Loucy (cell line): ENCODE measurements at regions not wholly inside any gene's neighbourhood (a gene's known extent, or its start where the extent isn't known, plus 50 kb on each side); places are given as distances from the start of the nearest gene placed in this dataset.

Experiments used
- H2AFZ ChIP-seq: fragments of 200-600 bp; sonication (generic); 2 replicates; pipeline ENCODE4 v1.6.0; 2016; ENCODE audit warnings: antibody characterized with exemption, mild to moderate bottlenecking, low read length, moderate library complexity
- H3F3A ChIP-seq: fragments of 200-600 bp; 2 replicates; pipeline ENCODE4 v1.6.0; 2016; ENCODE audit warnings: antibody characterized with exemption, low read depth, mild to moderate bottlenecking
- H3K27me3 ChIP-seq: fragments of 200-600 bp; sonication (generic); 2 replicates; pipeline ENCODE4 v1.6.1; 2014; ENCODE audit warnings: low read length, mild to moderate bottlenecking; ENCODE audit not compliant: insufficient read depth, poor library complexity, severe bottlenecking
- H3K36me3 ChIP-seq: fragments of 200-600 bp; sonication (generic); 2 replicates; pipeline ENCODE4 v1.6.1; 2016; ENCODE audit warnings: low read length; ENCODE audit not compliant: insufficient read depth
- H3K4me1 ChIP-seq: fragments of 200-600 bp; sonication (generic); 2 replicates; pipeline ENCODE4 v1.5.1; 2014; ENCODE audit warnings: low read length, mild to moderate bottlenecking; ENCODE audit not compliant: insufficient read depth, poor library complexity, severe bottlenecking
- H3K4me2 ChIP-seq: fragments of 200-600 bp; sonication (generic); 2 replicates; pipeline ENCODE4 v1.6.0; 2014; ENCODE audit warnings: antibody characterized with exemption, low read length, low read depth, mild to moderate bottlenecking; ENCODE audit not compliant: poor library complexity, severe bottlenecking
- H3K4me3 ChIP-seq: fragments of 200-600 bp; sonication (generic); 2 replicates; pipeline ENCODE4 v1.5.1; 2014; ENCODE audit warnings: low read length, mild to moderate bottlenecking, mixed read lengths; ENCODE audit not compliant: poor library complexity, severe bottlenecking
- H3K79me2 ChIP-seq: fragments of 200-600 bp; sonication (generic); 2 replicates; pipeline ENCODE4 v1.6.1; 2014; ENCODE audit warnings: low read length; ENCODE audit not compliant: insufficient read depth
- H3K9ac ChIP-seq: fragments of 200-600 bp; sonication (generic); 2 replicates; pipeline ENCODE4 v1.6.0; 2014; ENCODE audit warnings: mild to moderate bottlenecking, low read depth, low read length, moderate library complexity; ENCODE audit not compliant: poor library complexity, severe bottlenecking
- H3K9me2 ChIP-seq: fragments of 200-600 bp; sonication (generic); replicated peaks from 2 replicates; pipeline ENCODE4 v1.6.1; 2016; ENCODE audit warnings: low read depth, low read length, mixed read lengths
- H3K9me3 ChIP-seq: fragments of 200-600 bp; sonication (generic); 2 replicates; pipeline ENCODE4 v1.6.1; 2014; ENCODE audit warnings: mild to moderate bottlenecking, antibody characterized with exemption, low read length, low read depth; ENCODE audit not compliant: insufficient read depth
- H4K20me1 ChIP-seq: fragments of 200-600 bp; sonication (generic); 2 replicates; pipeline ENCODE4 v1.6.0; 2014; ENCODE audit warnings: antibody characterized with exemption, low read length, mild to moderate bottlenecking; ENCODE audit not compliant: insufficient read depth, poor library complexity, severe bottlenecking
- CTCF ChIP-seq: fragments of 200-600 bp; sonication (generic); conservative IDR thresholded peaks from 2 replicates; pipeline ENCODE4 v1.5.1; 2014; ENCODE audit warnings: mild to moderate bottlenecking, antibody characterized with exemption, low read length
- EZH2phosphoT487 ChIP-seq: fragments of 200-600 bp; IDR thresholded peaks from 2 replicates; pipeline ENCODE4 v1.6.1; 2018; ENCODE audit warnings: antibody characterized with exemption, mild to moderate bottlenecking, moderate library complexity, borderline replicate concordance

GRCh38 chr1:65020774-65021173 is 54.4 kb upstream of the JAK1 start:
- Histone ChIP-seq H3K4me3 (no peak overlapping the region), H3K4me2 (no peak overlapping the region), H3K9me3 (no peaks in the 10 kb centered on the region), H3K27me3 (no peaks in the 10 kb centered on the region), H3K36me3 (no peaks in the 10 kb centered on the region), H3F3A (no peaks in the 10 kb centered on the region), H4K20me1 (no peaks in the 10 kb centered on the region), H3K9ac (no peak overlapping the region), H3K4me1 (peaks cover 7% of the 10 kb centered on the region), H3K9me2 (no peaks in the 10 kb centered on the region), H2AFZ (no peak overlapping the region), H3K79me2 (no peaks in the 10 kb centered on the region)
- no peak for TF ChIP-seq EZH2phosphoT487
- peak; percentile 66 for TF ChIP-seq CTCF

DNA sequence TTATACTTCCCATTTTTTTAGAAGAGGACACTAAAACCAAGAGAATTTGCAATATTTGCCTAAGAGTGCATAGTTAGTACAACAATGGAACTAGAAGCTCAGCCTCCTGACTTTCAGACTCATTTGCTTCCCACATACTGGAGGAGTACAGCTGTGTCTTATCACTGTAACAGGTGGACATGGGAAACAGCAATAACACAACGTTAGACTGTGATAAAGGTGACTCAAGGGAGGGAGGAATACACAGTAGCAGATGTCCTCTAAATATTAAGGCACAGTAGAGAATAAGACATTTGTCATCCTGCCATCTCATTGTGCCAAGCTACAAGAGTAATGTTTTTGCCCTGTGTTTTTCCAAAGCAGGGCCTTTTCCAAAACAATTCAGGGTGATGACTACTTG is 55.4 kb upstream of the JAK1 start:
- Histone ChIP-seq H3K4me2 (no peak overlapping the region), H3K9me2 (no peaks in the 10 kb centered on the region), H3K4me3 (no peak overlapping the region), H3K9me3 (no peaks in the 10 kb centered on the region), H3K27me3 (no peaks in the 10 kb centered on the region), H4K20me1 (no peaks in the 10 kb centered on the region), H3K79me2 (no peaks in the 10 kb centered on the region), H3K9ac (no peak overlapping the region), H3F3A (no peaks in the 10 kb centered on the region), H3K36me3 (no peaks in the 10 kb centered on the region), H2AFZ (no peak overlapping the region), H3K4me1 (peaks cover 7% of the 10 kb centered on the region)
- TF ChIP-seq EZH2phosphoT487: no peak
- TF ChIP-seq CTCF: no peak

DNA sequence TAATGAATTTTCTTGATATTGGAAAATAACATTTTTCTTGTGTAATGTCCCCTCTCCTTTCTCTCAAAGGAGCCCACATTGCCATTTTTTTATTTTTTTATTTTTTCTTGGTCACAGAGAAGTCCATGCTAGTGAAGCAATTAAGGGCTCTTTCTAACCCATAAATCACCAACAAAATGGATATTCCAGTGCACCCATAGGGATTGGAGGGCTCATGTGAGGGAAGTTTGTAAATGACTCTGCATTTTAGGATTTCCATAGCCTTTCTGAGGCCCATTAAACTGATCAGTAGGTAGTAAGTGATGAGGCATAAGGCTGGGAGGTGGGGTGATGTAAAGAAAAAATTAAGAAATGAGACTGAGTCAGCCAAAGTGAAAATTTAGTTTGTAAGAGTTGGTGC is 55.9 kb upstream of the JAK1 start:
- H3K79me2 ChIP-seq: no peaks in the 10 kb centered on the region
- no peak overlapping the region for H3K9ac ChIP-seq
- H3F3A ChIP-seq: no peaks in the 10 kb centered on the region
- H3K4me3 ChIP-seq: no peak overlapping the region
- H3K27me3 ChIP-seq: no peaks in the 10 kb centered on the region
- H3K4me2 ChIP-seq: no peak overlapping the region
- no peaks in the 10 kb centered on the region for H4K20me1 ChIP-seq
- no peak for TF ChIP-seq CTCF
- no peaks in the 10 kb centered on the region for H3K9me3 ChIP-seq
- H3K36me3 ChIP-seq: no peaks in the 10 kb centered on the region
- H2AFZ ChIP-seq: no peak overlapping the region
- H3K9me2 ChIP-seq: no peaks in the 10 kb centered on the region
- peaks cover 7% of the 10 kb centered on the region for H3K4me1 ChIP-seq
